ENCODE measurements at regions not wholly inside any gene's neighbourhood (a gene's known extent, or its start where the extent isn't known, plus 50 kb on each side); places are given as distances from the start of the nearest gene placed in this dataset.

DNA sequence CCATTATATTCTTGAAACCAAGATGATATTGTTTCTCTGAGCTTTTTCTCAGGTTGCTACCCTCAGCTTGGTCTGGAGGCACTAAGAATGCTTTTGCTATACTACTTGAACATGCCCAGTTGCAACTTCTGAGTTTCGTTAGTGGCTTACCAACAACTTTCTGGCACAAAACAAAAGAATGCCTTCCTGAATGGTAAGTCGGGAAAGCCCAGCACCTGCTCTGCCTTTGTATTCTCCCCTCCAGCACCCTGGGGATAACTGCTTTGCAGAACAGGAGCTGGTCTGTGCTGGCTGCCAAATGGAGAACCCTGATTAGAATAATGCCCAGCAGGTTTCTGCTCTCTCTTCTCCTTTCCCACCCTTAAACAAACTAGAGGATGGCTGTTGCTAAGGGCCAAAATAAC, 149.3 kb downstream of the TGFB2 start:
- Histone ChIP-seq H3K9me3 (ENCODE audit: insufficient read depth, low read depth, low read length) (no peaks in the 10 kb centered on the region), H3K27me3 (ENCODE audit: insufficient read depth, low read length) (no peaks in the 10 kb centered on the region), H3K4me1 (ENCODE audit: insufficient read depth, low read length) (peaks cover 32% of the 10 kb centered on the region), H3K9ac (ENCODE audit: low read depth, low read length) (peak overlapping the region; percentile 48), H3K36me3 (ENCODE audit: insufficient read depth, low read length) (no peaks in the 10 kb centered on the region), H3K27ac (ENCODE audit: low read depth, low read length) (peak overlapping the region; percentile 92), H3K4me3 (ENCODE audit: low read length) (no peak overlapping the region)
- WGBS: 10% methylated on average over 2 of the region's 2 CpGs

DNA sequence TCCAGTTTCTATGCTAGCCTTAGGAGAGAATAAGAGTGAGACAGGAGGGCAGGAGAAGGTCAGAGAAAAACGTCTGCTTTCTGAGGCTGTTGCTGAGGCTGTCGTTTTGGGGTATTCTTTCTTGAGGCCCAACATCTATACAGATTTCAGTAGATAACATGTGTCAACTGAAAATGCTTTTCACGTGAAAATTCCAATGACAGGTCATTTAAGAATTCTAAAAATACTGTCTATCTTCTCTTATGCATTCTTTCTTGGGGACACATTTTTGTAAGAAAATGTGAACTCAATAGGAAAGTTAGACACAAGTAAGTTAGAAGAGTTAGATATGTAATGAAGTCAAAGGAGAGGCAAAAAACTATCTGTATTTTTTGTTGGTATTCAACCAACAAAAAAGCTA, 150.8 kb downstream of the TGFB2 start:
- H3K4me3 ChIP-seq (ENCODE audit: low read length): no peak overlapping the region
- no peak overlapping the region for H3K27ac ChIP-seq (ENCODE audit: low read depth, low read length)
- no peaks in the 10 kb centered on the region for H3K9me3 ChIP-seq (ENCODE audit: insufficient read depth, low read depth, low read length)
- H3K4me1 ChIP-seq (ENCODE audit: insufficient read depth, low read length): peaks cover 34% of the 10 kb centered on the region
- H3K36me3 ChIP-seq (ENCODE audit: insufficient read depth, low read length): no peaks in the 10 kb centered on the region
- 86% methylated on average over 3 of the region's 3 CpGs for WGBS
- no peak overlapping the region for H3K9ac ChIP-seq (ENCODE audit: low read depth, low read length)
- H3K27me3 ChIP-seq (ENCODE audit: insufficient read depth, low read length): no peaks in the 10 kb centered on the region

DNA sequence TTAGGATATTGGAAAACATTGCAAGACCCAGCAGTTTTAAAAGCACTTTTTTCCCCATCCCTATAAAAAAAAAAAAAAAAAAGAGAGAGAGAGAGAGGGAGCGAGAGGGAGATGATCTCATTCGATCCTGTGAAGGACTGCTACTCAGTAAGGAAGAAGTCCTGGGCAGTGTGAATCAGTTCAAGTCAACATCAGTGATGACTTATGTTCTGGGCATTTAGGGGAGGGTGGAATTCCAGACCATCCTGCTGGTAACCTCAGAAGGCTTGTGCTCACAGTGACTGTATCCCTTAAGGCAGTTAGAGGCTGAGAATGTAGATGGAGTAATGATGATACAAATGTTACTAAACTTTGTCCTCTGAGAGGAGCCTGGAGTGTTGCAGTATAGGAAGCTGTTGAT, 151.4 kb downstream of the TGFB2 start:
- no peak overlapping the region for H3K27ac ChIP-seq (ENCODE audit: low read depth, low read length)
- H3K4me3 ChIP-seq (ENCODE audit: low read length): no peak overlapping the region
- H3K9me3 ChIP-seq (ENCODE audit: insufficient read depth, low read depth, low read length): no peaks in the 10 kb centered on the region
- WGBS: 95% methylated on average over 2 of the region's 2 CpGs
- no peak overlapping the region for H3K9ac ChIP-seq (ENCODE audit: low read depth, low read length)
- H3K4me1 ChIP-seq (ENCODE audit: insufficient read depth, low read length): peaks cover 34% of the 10 kb centered on the region
- no peaks in the 10 kb centered on the region for H3K27me3 ChIP-seq (ENCODE audit: insufficient read depth, low read length)
- H3K36me3 ChIP-seq (ENCODE audit: insufficient read depth, low read length): no peaks in the 10 kb centered on the region

DNA sequence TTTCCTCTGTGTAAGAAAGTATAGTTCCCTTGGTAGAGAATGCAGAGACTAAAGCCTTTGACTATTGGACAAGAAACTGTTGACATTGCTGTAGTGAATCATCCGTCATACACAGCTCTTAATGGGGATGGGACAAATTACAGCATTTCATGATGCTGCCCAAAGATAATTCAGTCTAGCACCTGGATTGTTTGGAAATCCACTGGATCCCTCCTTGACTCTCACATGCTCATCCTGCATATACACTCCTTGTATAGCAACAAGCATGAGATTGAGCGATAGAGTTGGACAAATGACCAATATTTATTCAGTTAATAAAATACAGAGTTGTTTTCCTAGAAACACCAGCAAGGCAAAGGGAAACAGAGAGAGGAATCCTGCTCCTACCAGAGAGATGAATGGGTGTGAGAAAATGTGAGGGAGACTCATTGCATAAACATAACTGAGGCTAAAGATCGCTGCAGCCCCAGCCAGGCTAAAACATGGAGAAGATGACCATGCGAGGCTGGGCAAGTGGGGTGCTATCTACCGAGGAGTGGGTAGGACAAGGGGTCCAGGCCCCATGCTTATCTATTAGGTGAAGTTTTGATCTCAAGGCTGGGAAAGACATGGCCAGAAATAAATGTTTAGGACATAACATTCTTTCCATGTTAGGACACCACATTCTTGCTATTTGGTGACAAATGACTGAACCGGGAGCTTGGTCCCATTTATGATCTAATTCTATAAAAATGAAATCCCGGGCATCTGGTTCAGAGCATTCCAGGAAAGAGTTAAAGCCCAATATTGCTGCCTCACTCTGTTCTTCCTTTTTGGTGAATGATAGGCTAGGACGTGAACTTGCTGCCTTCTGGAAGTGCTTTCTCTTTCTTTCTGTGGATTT, 153.2 kb downstream of the TGFB2 start:
- Histone ChIP-seq H3K36me3 (ENCODE audit: insufficient read depth, low read length) (no peaks in the 10 kb centered on the region), H3K9ac (ENCODE audit: low read depth, low read length) (no peak overlapping the region), H3K27me3 (ENCODE audit: insufficient read depth, low read length) (no peaks in the 10 kb centered on the region), H3K4me1 (ENCODE audit: insufficient read depth, low read length) (peaks cover 31% of the 10 kb centered on the region), H3K4me3 (ENCODE audit: low read length) (no peak overlapping the region), H3K9me3 (ENCODE audit: insufficient read depth, low read depth, low read length) (no peaks in the 10 kb centered on the region), H3K27ac (ENCODE audit: low read depth, low read length) (no peak overlapping the region)
- WGBS: 86% methylated on average over 8 of the region's 8 CpGs

DNA sequence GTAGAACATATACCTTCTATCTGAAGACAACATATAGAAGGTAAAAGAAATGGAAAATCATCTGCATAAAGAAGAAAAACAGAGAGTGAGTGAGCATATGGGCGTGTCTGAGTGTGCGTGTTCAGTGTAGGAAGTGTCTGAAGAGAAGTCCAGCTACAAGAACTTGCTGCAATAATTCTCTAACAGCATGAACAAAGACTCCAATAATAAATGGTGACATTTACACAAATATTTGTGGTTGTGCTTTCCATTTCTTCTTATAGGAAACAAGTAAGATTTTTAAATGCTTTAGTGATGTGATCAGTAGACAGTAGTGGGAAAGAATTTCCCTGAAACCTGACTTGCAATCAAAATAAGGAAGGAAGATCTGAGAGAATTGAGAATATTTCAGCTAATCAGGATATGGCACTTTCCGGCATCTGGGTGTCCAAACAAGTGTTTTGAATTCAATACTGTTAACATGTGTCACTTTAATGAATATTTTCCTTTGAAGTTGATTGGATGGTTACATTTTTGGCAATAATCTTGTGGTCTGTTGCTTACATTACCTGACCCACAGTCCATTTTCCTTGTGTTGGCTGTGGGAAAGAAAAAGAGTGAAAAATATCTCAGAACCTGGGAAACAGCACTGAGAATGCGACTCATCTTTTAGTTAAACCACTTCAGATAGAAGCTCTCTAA, 154.0 kb downstream of the TGFB2 start:
- Histone ChIP-seq H3K4me3 (ENCODE audit: low read length) (no peak overlapping the region), H3K9ac (ENCODE audit: low read depth, low read length) (no peak overlapping the region), H3K27ac (ENCODE audit: low read depth, low read length) (no peak overlapping the region)

DNA sequence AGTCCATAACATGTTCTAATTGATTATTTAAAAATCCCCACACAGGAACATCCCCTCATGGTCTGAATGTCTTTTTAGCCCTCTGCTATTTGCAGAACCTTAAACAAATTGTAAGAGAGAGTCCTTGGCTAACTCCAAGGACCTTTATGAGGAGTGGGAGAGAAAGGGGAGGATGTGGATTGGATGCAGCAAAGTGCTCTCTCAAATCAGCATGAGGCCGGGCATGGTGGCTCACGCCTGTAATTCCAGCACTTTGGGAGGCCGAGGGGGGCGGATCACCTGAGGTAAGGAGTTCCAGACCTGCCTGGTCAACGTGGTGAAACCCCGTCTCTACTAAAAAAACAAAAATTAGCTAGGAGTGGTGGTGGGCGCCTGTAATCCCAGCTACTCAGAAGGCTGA, 154.8 kb downstream of the TGFB2 start:
- Histone ChIP-seq H3K9ac (ENCODE audit: low read depth, low read length) (no peak overlapping the region), H3K36me3 (ENCODE audit: insufficient read depth, low read length) (no peaks in the 10 kb centered on the region), H3K9me3 (ENCODE audit: insufficient read depth, low read depth, low read length) (no peaks in the 10 kb centered on the region), H3K4me3 (ENCODE audit: low read length) (no peak overlapping the region), H3K4me1 (ENCODE audit: insufficient read depth, low read length) (peaks cover 15% of the 10 kb centered on the region), H3K27ac (ENCODE audit: low read depth, low read length) (no peak overlapping the region), H3K27me3 (ENCODE audit: insufficient read depth, low read length) (no peaks in the 10 kb centered on the region)
- 70% methylated on average over 6 of the region's 7 CpGs for WGBS

More for the DNA sequence above, 154.0 kb downstream of the TGFB2 start:
- Histone ChIP-seq H3K27me3 (ENCODE audit: insufficient read depth, low read length) (no peaks in the 10 kb centered on the region), H3K36me3 (ENCODE audit: insufficient read depth, low read length) (no peaks in the 10 kb centered on the region), H3K9me3 (ENCODE audit: insufficient read depth, low read depth, low read length) (no peaks in the 10 kb centered on the region), H3K4me1 (ENCODE audit: insufficient read depth, low read length) (peaks cover 23% of the 10 kb centered on the region)
- 91% methylated on average over 4 of the region's 4 CpGs for WGBS

DNA sequence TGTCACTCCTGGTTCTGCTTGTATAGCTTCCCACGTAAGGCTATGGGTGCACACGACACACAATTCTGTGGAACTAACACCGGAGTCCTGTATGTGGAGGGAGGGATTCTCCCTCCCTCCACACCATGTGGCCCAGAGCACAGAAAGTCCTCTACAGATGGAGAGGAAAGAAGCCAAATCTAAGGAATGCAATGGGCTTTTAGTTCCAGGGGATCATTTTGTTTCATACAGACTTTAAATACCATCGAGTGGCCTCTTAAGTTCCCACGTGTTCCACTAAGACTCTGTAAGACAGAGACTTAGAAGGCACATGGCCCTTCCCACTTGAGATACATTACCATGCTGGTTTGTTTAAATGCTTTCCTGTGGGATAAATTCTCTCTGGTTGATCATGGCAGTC, 156.0 kb downstream of the TGFB2 start:
- Histone ChIP-seq H3K9me3 (ENCODE audit: insufficient read depth, low read depth, low read length) (0 out of 2 replicates have a peak, but pooled peaks cover 2% of the 10 kb centered on the region), H3K4me3 (ENCODE audit: low read length) (no peak overlapping the region), H3K9ac (ENCODE audit: low read depth, low read length) (no peak overlapping the region), H3K27ac (ENCODE audit: low read depth, low read length) (no peak overlapping the region), H3K4me1 (ENCODE audit: insufficient read depth, low read length) (peaks cover 7% of the 10 kb centered on the region; the same call in 1 of the 2 replicates), H3K36me3 (ENCODE audit: insufficient read depth, low read length) (no peaks in the 10 kb centered on the region), H3K27me3 (ENCODE audit: insufficient read depth, low read length) (no peaks in the 10 kb centered on the region)
- WGBS: 94% methylated on average over 3 of the region's 5 CpGs

DNA sequence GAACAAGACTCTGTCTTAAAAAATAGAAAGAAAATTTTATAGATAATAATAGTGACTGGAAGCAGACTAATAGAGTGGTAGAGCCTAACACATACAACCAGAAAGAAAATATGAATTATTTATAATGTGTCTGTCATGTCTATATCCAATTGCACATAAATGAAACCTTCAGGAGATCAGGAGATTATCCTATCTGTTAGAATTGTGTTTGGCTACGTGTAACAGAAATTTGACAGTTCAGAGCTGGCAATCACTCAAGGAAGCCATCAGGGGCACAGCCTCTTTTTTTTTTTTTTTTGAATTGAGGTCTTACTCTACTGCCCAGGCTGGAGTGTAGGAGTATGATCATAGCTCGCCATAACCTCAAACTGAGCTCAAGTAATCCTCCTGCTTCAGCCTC, 157.2 kb downstream of the TGFB2 start:
- WGBS: 93% methylated on average over 2 of the region's 2 CpGs
- no peaks in the 10 kb centered on the region for H3K27me3 ChIP-seq (ENCODE audit: insufficient read depth, low read length)
- H3K27ac ChIP-seq (ENCODE audit: low read depth, low read length): no peak overlapping the region
- no peaks in the 10 kb centered on the region for H3K36me3 ChIP-seq (ENCODE audit: insufficient read depth, low read length)
- no peak overlapping the region for H3K4me3 ChIP-seq (ENCODE audit: low read length)
- 0 out of 2 replicates have a peak, but pooled peaks cover 3% of the 10 kb centered on the region for H3K4me1 ChIP-seq (ENCODE audit: insufficient read depth, low read length)
- no peak overlapping the region for H3K9ac ChIP-seq (ENCODE audit: low read depth, low read length)
- peaks cover 14% of the 10 kb centered on the region for H3K9me3 ChIP-seq (ENCODE audit: insufficient read depth, low read depth, low read length)

DNA sequence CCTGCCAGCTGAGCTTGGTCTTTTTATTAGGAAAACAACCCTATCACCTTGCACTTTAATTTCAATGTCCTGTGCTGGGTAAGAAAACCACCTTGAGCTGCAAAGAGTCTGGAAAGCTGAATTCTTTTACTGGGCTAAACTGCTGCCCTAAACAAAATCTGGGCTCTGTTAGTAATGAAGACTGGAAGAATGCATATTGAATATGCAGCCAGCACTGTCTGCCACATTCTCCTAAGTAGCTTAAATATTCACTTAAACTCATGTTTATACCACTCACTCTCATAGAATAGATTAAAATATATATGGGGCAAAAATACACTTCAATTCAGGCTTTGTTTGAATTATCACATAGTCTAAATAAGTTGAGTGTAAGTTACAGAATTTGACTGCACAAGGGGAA, 158.0 kb downstream of the TGFB2 start:
- Histone ChIP-seq H3K36me3 (ENCODE audit: insufficient read depth, low read length) (no peaks in the 10 kb centered on the region), H3K4me1 (ENCODE audit: insufficient read depth, low read length) (0 out of 2 replicates have a peak, but pooled peaks cover 3% of the 10 kb centered on the region), H3K9ac (ENCODE audit: low read depth, low read length) (no peak overlapping the region), H3K4me3 (ENCODE audit: low read length) (no peak overlapping the region), H3K9me3 (ENCODE audit: insufficient read depth, low read depth, low read length) (peaks cover 21% of the 10 kb centered on the region), H3K27ac (ENCODE audit: low read depth, low read length) (no peak overlapping the region), H3K27me3 (ENCODE audit: insufficient read depth, low read length) (no peaks in the 10 kb centered on the region)

DNA sequence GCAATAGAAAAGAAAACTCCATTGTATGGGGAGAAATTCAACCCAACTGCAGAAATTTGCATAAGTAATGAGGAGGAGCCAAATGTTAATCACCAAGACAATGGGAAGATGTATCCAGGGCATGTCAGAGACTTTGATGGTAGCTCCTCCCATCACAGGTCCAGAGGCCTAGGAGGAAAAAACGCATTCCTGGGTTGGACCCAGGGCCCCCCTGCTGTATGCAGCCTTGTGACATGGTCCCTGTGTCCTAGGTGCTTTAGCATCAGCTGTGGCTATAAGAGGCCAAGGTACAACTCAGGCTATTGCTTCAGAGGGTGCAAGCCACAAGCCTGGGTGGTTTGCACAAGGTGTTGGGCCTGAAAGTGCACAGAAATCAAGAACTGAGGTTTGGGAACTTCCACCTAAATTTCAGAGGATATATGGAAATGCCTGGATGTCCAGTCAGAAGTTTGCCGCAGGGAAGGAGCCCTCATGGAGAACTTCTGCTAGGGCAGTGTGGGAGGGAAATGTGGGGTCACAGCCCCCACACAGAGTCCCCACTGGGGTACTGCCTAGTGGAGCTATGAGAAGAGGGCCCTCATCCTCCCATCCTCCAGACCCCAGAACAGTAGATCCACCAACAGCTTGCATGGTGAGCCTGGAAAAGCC, 162.3 kb downstream of the TGFB2 start:
- no peaks in the 10 kb centered on the region for H3K27me3 ChIP-seq (ENCODE audit: insufficient read depth, low read length)
- H3K4me1 ChIP-seq (ENCODE audit: insufficient read depth, low read length): no peaks in the 10 kb centered on the region
- 90% methylated on average over 2 of the region's 2 CpGs for WGBS
- H3K4me3 ChIP-seq (ENCODE audit: low read length): no peak overlapping the region
- no peak overlapping the region for H3K9ac ChIP-seq (ENCODE audit: low read depth, low read length)
- peaks cover 35% of the 10 kb centered on the region for H3K9me3 ChIP-seq (ENCODE audit: insufficient read depth, low read depth, low read length)
- H3K36me3 ChIP-seq (ENCODE audit: insufficient read depth, low read length): no peaks in the 10 kb centered on the region
- no peak overlapping the region for H3K27ac ChIP-seq (ENCODE audit: low read depth, low read length)

DNA sequence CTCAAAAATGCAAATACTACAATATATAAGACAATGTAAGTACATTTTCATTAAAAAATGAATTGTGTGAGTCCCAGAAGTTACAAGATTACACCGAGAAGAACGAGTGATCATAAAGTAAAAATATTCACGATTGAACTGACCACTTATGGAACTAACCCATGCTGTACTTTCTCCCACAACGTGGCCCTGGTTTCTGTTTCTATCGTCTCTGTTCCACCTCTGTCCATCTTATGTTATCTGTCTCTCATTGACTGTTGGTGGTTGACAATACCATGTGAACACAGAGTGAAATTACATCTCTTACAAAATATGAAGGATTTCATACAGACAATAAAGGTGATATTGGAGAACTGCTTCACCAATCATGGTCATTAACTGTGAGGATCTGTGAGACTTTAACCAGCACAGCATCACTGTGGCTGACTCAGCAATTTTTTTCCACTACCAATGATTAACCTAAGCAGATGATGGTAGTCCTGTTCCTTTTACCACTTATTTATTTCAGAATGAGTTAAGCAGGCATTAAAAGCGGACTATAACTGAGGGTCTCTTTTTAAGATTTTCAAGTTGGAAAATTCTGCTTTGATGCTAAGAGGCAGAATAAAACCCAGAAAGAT, 165.1 kb downstream of the TGFB2 start:
- Histone ChIP-seq H3K27ac (ENCODE audit: low read depth, low read length) (no peak overlapping the region), H3K9ac (ENCODE audit: low read depth, low read length) (no peak overlapping the region), H3K9me3 (ENCODE audit: insufficient read depth, low read depth, low read length) (peaks cover 35% of the 10 kb centered on the region), H3K4me1 (ENCODE audit: insufficient read depth, low read length) (no peaks in the 10 kb centered on the region), H3K27me3 (ENCODE audit: insufficient read depth, low read length) (no peaks in the 10 kb centered on the region), H3K36me3 (ENCODE audit: insufficient read depth, low read length) (no peaks in the 10 kb centered on the region), H3K4me3 (ENCODE audit: low read length) (no peak overlapping the region)
- 95% methylated on average over 6 of the region's 6 CpGs for WGBS

All from HUES64 (cell line).